C4-2B (cell line): ENCODE measurements at regions not wholly inside any gene's neighbourhood (a gene's known extent, or its start where the extent isn't known, plus 50 kb on each side); places are given as distances from the start of the nearest gene placed in this dataset.
"Not testable (repeated sequence)": the region's sequence is repeated elsewhere in the genome, so short reads cannot be mapped to it uniquely, and the experiment has no call there.

Experiments used
- H3K27ac ChIP-seq: fragments of 450-650 bp; 2 replicates; pipeline ENCODE4 v1.5.1; 2017
- CTCF ChIP-seq: fragments of 450-650 bp; conservative IDR thresholded peaks from 2 replicates; pipeline ENCODE4 v1.5.1; 2017; ENCODE audit warnings: mild to moderate bottlenecking
- ZFX ChIP-seq: fragments of 450-650 bp; IDR thresholded peaks from 2 replicates; pipeline ENCODE4 v1.6.1; 2017

DNA sequence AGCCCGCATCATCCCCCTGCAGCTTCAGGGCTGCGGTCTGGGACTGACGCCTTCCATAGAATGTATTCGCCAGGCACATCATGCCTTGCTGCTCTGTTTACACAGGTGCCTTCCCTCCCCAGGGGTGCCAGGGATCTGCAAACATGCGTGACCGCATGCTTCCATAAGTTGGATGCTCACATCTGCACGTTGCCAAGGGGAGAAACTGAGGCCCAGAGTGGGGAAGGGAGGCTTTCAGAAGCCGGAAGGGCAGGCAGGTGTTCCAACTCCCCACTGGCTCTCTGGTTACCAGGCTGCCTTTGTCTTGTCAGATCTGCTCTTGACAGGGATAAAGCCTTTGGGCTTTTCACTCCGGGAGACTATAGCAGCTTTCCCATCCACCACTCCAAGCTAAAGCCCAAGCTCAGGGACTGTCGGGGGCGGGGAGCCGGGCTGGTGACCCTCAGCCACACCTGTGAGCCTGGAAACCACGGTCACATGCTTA lies 125.8 kb upstream of the TNP1 start:
- TF ChIP-seq CTCF (no peak), ZFX (no peak)
- H3K27ac ChIP-seq: no peak overlapping the region; the same call in 1 of the 2 replicates

GRCh38 chr2:216984937-216985336 lies 125.1 kb upstream of the TNP1 start:
- TF ChIP-seq CTCF (no peak), ZFX (no peak)
- H3K27ac ChIP-seq: no peak overlapping the region

DNA sequence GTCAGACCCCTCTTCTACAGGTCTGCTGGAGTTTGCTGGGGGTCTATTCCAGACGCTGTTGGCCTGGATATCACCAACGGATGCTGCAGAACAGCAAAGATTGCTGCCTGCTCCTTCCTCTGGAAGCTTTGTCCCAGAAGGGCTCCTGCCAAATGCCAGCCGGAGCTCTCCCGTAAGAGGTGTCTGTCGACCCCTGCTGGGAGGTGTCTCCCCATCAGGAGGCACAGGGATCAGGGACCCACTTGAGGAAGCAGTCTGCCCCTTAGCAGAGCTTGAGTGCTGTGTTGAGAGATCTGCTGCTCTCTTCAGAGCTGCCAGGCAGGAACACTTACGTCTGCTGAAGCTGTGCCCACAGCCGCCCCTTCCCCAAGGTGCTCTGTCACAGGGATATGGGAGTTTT lies 122.1 kb upstream of the TNP1 start:
- H3K27ac ChIP-seq: not testable (repeated sequence)

- H3K27ac ChIP-seq: not testable (repeated sequence)
These were observed 120.6 kb upstream of the TNP1 start for GRCh38 chr2:216980510-216980909.

- H3K27ac ChIP-seq: no peak overlapping the region
- no peak for TF ChIP-seq CTCF
- no peak for TF ChIP-seq ZFX
These were observed 114.7 kb upstream of the TNP1 start for GRCh38 chr2:216974321-216975302.

DNA sequence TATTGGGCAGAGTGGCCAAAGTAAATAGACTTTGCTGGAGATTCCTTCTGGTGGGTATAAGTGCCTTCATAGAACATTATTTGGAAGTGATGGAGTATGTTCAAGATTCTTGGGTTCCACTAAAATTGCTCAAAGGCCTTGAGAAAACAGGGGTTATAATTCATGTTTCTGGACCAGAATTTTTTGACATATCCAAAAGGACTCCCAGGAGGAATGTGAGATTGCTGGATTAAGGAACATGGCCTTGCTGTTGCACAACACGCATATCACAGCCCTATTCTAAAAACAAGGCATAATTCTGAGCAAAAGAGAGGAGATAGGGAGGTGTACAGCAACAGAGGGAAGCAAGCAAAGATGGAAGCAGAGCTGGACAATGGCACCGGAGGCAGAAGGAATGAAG lies 111.7 kb upstream of the TNP1 start:
- TF ChIP-seq ZFX (no peak), CTCF (no peak)
- no peak overlapping the region for H3K27ac ChIP-seq

DNA sequence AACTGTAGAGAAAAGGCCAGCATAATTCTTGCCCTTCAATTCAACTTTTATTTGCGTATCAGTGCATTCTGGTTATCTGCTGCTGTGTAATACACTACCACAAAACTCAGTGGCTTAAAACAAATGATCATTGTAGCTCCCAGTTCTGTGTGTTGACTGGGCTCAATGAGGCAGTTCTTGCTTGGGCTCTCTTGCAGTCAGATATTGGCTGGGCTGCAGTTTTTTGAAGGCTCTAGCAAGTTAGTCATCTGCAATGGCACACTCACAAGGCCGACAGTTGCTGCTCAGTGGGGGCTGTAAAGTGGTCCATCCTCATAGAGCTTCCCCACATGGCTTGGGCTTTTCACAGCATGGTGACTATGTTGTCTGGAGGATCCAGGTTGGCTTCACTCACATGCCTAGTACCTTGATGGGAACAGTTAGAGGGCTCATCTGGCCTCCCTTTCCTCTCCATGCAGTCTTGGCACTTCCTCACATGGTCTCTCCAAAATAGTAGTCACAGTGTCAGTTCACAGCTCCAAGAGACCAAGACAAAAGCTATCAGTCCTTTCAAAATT lies 110.6 kb upstream of the TNP1 start:
- no peak overlapping the region for H3K27ac ChIP-seq
- TF ChIP-seq CTCF: no peak
- no peak for TF ChIP-seq ZFX

GRCh38 chr2:216967889-216968288 lies 108.0 kb upstream of the TNP1 start:
- TF ChIP-seq CTCF: no peak
- no peak for TF ChIP-seq ZFX
- H3K27ac ChIP-seq: no peak overlapping the region
